ENCODE measurements at regions not wholly inside any gene's neighbourhood (a gene's known extent, or its start where the extent isn't known, plus 50 kb on each side); places are given as distances from the start of the nearest gene placed in this dataset.

DNA sequence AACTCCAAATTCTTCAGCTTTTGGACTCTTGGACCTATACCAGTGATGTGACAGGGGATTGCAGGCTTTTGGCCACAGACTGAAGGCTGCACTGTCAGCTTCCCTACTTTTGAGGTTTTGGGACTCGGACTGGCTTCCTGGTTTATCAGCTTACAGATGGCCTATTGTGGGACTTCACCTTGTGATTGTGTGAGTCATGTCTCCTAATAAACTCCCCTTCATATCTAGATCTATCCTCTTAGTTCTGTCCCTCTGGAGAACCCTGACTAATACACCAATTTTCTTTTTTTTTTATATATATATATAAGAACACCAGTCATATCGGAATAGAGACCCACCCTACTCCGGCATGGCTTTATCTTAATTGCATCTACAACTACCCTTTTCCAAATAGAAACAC is 166.8 kb downstream of the ETV1 start:
- no peak for DNase-seq

DNA sequence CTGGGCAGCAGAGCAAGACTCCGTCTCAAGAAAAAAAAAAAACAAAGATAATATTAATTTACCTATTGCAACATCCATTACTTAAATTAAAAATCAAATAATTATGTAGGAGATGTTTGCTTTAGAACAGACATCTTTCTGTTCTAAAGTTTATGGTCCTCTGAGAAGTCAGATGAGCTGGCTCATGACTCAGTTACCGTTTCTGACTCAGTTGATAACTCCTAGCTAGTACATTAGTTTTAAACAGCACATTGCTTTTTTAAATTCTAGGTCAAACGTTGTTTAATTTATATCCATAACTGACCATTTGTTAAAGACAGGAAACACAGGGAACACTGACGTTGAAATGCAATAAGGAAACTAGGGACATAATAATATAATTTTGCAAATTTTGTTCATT is 162.7 kb downstream of the ETV1 start:
- no peak for DNase-seq

DNA sequence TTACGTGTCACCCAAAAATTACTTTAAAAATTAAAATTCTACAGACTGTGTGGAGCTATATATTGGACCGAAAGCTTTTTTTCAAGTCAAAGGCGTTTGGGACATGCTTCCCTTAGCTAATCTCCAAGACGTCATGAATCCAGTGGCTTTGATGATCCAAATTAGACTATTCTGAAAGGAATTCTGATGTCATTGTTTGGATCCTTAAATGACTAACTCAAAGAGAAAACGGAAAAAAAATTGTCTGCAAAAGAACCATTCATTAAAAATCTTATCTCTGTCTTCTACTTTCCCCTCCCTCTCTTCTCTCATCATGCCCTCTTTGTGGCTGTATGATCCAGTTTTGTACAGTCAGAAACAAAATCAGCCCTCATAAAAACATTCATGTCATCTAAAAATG is 161.8 kb downstream of the ETV1 start:
- no peak for DNase-seq

DNA sequence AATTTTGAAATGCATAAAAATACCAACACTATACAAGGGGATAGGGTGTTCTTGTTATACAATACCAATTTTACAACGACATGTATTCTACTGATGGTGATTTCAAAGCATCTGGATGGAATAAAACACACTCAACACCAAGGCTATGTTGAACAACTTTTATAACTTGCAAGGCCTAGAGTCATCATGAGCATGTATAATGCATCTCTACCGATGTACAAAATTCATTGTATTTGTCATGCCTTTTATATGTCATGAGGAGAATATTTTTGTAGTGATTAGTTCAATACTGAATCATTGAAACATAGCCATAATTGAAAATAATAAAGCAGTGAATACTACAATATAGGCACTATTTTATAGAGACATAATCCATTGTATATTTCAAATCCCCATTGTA is 160.2 kb downstream of the ETV1 start:
- DNase-seq: no peak

DNA sequence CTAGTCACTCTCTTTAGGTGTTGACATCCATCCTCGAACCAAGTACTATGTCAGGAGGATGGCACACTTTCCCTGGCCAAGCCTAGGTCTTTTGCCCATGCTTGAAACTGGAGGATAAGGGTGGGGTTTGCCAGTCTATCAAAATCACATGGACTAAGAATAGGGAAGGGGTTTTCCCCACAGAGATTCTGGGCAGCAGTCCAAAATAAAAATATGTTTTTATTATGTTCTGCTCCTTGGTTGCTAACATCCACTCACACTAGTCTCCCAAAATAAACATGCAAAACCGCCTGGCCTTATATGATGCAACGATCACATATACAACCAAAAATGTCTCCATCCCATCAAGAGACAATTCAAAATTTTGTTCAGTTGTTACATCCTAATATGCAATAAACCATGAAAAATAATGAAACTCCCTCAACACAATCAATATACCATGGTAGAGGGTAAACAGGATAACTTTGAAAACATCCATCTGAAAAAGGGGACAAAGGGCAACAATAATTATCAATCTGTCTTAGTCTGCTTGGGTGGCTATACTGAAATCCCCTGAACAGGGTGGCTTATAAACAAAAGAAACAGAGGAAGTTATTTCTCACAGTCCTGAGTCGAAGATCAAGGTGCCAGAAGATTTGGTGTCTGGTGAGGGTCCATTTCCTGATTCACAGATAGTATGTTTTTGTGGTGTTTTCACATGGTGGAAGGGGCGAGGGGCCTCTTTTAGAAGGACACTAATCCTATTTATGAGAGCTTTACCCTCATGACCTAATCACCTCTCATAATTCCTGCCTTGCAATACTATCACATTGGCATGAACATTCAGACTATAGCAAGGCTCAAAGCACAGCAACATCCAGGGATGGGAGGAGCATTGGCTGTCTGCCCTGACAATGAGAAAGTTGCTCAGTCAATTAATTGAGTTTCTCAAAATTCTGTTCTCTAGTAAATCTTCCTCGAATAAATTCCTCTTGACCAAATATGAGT is 159.3 kb downstream of the ETV1 start:
- DNase-seq: no peak

DNA sequence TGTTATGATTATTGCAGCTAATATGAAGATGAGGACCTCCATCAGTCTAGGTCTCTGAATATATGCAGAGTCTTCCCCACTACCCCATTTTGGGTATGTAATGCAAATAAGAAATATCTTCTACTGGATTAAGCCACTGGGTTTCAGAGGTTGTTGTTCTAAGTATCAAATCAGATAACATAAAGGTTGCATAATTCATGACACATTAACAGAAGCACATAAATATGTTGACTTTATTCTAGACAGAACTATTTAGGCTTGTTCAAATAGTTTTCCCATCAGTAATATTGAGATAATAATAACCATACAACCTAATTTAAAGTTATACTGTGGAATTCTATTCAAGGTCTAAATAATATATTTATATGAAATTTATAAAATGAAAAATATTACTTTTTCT is 157.1 kb downstream of the ETV1 start:
- no peak for DNase-seq

DNA sequence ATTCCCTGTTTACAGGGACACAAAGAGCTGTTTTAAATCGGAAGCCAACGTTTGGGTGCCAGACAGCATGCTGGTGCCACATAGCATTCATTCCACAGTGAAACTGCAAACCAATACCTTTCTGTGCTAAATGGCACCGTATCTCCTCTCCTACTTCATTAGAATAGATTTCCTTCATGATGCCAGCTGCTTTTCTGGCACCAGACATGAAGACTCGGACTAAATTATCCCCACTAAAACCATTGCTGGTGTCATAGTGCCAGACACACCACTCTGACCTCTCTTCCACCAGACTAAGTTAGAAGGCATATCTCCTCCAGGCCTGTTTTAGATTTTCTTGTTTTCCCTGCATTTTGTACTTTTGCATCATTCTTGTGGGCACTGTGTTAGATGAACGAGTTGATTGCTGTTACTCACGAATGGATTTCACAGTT is 155.1 kb downstream of the ETV1 start:
- no peak for DNase-seq

DNA sequence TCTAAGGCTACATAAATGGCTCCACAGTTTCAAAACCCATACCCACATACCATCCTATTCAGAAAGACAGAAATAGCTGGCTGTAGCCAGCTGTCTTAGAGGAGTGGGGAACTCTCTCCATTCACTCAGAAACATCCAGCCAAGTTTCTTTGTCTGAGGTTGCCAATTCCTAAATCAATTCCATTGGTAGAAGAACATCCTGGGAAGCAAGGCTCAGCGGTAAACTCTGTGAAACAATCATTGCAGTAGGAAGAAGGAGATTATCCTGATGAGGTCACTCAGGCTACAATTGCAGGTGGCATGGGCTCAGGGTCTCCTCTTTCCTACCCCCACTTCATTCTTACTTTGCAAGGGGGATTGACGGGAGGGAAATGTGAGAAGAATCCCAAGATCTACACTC is 154.0 kb downstream of the ETV1 start:
- no peak for DNase-seq

DNA sequence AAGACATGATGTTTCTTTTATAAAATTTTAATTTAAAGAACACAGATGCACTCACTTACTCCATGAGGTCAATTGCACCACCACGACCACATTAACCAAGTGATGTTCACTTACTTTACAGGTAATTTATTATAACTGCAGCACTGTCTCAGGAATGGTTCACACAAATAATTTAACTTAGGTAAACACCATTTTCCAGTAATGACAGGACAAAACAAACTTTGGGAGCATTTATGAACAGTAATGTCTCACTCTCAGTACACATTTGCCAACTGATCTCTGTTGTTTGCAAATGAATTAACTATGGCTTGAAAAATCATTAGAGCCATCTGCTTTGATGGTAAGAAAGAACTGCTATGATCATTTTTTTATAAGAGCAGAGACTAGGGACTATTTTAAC is 150.4 kb downstream of the ETV1 start:
- DNase-seq: no peak
